GM12864 (cell line): ENCODE measurements at regions not wholly inside any gene's neighbourhood (a gene's known extent, or its start where the extent isn't known, plus 50 kb on each side); places are given as distances from the start of the nearest gene placed in this dataset.

ENCODE experiments used
- DNase-seq: peaks from one replicate; pipeline ENCODE4 v3.0.0-alpha.2; 2011; ENCODE audit warnings: low read depth
- H3K4me3 ChIP-seq: 2 replicates; pipeline ENCODE4 v1.5.1; 2011; ENCODE audit warnings: mild to moderate bottlenecking, low read depth, low read length, control low read depth
- TF ChIP-seq, protein P1 (sequence below): IDR thresholded peaks from 2 replicates; pipeline ENCODE4 v1.5.1; 2011; ENCODE audit warnings: low read depth, mild to moderate bottlenecking, moderate library complexity, low read length, control low read depth, inconsistent platforms; ENCODE audit errors: missing control alignments

DNA sequence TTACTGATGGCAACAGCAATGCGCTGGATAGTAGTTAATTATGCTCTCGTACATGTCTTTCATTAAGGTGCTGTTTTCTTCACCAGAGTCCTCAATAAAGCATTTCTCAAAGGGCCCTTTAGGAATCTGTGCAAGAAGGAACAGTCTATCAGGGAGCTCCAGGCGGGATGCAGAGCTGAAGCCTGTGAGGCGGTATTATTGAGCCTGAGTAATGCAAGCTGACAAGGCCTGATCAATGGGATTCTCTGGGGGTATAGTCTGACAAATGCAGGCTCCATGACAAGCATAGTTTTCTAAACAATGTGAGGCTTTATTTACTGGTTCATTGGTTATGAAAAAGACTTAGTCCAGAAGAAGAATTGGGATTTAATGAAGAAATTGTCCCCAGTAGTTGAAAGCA lies 530.9 kb upstream of the CBLB start:
- DNase-seq: no peak
- H3K4me3 ChIP-seq: no peak overlapping the region
- TF ChIP-seq, protein P1, sequence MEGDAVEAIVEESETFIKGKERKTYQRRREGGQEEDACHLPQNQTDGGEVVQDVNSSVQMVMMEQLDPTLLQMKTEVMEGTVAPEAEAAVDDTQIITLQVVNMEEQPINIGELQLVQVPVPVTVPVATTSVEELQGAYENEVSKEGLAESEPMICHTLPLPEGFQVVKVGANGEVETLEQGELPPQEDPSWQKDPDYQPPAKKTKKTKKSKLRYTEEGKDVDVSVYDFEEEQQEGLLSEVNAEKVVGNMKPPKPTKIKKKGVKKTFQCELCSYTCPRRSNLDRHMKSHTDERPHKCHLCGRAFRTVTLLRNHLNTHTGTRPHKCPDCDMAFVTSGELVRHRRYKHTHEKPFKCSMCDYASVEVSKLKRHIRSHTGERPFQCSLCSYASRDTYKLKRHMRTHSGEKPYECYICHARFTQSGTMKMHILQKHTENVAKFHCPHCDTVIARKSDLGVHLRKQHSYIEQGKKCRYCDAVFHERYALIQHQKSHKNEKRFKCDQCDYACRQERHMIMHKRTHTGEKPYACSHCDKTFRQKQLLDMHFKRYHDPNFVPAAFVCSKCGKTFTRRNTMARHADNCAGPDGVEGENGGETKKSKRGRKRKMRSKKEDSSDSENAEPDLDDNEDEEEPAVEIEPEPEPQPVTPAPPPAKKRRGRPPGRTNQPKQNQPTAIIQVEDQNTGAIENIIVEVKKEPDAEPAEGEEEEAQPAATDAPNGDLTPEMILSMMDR: no peak

DNA sequence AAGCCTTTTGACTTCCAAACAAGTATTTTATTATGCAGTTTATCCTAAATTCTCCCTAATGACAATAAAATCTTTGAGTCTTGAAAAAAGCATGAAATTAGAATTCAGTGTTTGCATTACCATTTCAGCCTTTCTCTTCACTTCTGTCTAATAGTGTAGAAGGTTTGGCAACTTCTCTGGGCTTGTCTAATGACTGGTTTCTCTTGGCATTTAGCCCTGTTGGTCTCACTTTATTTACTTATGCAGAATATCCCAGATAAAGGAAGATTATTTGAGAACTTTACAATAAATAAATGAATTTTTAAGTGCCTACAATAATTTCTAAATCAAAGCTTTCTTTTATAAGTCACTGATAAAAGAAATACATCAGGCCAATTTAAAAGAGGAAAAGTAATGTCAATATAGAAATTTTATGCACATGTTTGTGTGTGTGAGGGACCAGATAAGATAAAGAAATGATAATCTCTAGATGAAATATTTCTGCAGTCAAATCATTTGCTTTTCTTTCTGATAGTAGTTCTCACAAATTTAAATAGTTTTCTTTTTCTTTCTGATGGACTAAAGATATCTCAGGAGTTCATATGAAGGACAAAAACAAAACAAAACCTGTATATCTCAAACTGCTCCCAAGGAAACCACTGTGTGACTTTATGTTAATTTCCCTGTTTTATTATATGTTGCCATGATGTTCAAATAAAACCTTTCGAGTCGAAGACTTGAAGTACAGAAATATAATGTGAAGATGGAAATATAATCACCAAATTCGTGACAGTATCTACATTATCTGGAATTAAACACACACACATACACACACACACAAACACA lies 533.1 kb upstream of the CBLB start:
- DNase-seq: no peak
- TF ChIP-seq, protein P1: no peak

DNA sequence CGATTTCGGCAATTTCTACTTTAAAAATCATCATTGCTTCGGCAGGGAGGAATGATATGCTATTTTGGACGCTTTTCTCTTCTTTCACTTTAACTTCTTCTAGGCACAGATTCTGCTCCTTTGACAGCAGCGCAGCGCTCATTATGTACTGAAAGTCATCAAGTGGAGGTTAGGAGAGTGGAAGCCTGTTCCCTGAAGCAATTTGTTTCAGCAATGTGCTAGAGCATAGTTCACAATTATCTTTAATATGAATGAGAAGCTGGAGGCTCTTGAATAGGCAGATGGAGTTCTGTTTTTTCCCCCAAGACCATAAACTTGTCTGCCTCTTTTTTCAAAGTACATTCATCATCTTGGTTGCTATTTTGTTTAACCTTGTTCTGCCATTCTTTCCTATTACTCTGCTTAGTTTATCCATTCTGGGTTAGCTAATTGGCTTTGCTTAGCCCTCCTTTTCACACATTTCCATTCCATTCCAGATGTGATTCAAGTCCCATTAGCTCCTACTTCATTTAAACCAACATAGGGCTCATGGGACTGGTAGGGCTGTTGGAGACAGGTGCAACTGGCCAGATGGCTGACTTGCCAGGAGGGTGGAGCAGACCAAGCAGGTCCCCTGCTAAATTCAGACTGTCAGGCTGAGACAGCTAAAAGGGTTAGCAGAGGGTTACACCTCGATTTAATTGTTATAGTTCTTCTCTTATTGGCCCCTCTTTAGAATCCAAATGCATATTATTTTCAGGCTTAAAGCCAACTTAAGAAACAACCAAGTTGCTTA lies 534.7 kb upstream of the CBLB start:
- H3K4me3 ChIP-seq: no peak overlapping the region
- TF ChIP-seq, protein P1: no peak
- DNase-seq: no peak

More for the DNA sequence above, 533.1 kb upstream of the CBLB start:
- H3K4me3 ChIP-seq: no peak overlapping the region

DNA sequence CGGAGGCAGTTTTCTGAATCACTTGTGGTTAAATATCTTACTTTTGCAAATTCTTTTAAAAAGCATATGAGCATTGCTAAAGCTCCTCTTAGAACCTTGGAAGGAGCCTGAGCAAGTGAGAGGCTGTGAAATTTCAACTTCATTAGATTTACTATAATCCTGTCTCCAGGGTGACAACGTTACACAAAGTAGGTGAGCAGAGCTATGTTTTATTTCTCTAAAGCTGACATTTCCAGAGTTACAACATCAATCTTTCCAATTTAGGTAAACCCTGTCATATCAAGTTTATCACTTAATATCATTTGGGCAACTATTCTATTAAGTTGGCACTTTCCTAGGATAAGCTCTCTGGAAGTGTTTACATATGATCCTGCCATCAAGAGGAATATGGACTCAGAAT lies 544.9 kb upstream of the CBLB start:
- H3K4me3 ChIP-seq: no peak overlapping the region
- no peak for DNase-seq
- TF ChIP-seq, protein P1: no peak

DNA sequence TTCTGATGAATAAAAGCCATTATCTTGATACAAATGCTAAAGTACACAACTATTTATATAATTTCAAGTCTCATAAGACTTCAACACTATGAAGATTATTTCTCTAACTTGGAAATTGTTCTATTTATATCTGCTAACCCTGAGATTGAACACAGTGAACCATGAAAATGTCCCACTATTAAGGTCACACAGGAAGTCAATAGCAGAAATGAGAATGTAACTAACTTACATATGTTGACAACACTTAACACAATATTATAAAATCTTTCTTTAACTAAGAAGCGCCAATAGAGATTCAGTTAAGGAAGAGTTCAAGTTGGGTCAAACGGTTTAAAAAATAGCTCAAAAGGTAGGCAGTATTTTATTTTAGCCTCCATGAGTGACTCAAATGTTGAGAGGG lies 551.8 kb upstream of the CBLB start:
- no peak overlapping the region for H3K4me3 ChIP-seq
- no peak for DNase-seq
- TF ChIP-seq, protein P1: no peak

DNA sequence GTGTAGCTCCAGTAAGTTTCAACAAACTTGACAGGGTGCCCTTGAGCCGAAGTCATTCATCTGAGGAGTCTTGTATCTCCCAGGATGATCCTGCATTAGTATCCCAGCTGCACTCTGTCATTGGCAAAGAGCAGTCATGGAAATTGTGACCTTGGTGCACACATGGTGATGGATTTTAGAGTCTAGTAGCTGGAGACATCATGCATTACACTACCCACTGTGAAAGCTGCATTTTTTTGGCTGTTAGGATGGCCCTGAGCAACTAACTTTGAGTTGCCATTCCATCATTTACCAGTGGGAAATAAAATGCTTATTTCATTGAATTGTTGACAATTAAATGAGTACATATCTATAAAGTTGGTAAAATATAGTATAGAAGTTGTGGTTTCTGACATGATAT lies 552.6 kb upstream of the CBLB start:
- no peak overlapping the region for H3K4me3 ChIP-seq
- DNase-seq: no peak

More for the DNA sequence above, 552.6 kb upstream of the CBLB start:
- TF ChIP-seq, protein P1: no peak
